Right renal pelvis (tissue), 4 donors: ENCODE measurements at regions not wholly inside any gene's neighbourhood (a gene's known extent, or its start where the extent isn't known, plus 50 kb on each side); places are given as distances from the start of the nearest gene placed in this dataset.

Experiments
- DNase-seq, 4 donors: peaks; one replicate each; pipeline ENCODE4 v3.0.0-alpha.2; 2013; ENCODE audit warnings: low read depth in 4 of 4, low spot score in 3 of 4, missing footprints in 1 of 4

DNA sequence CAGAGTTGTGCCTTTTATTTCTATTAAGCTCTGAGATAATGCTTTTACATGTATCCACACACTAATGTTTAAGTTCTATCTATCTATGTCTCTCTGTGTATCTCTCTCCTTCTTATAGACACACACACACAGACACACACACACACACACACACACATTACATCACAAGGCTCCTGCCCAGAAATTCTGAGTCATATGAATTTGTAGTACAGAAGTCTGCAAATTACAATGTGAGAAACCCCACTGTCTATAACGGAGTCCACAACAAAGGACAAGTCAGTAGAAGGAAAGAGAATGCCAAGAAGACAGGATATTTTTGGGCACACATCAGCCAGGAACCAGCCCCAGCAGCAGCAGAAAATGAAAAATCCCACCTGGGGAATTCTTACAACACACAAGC is 142.4 kb downstream of the EN1 start:
- DNase-seq: no peak

DNA sequence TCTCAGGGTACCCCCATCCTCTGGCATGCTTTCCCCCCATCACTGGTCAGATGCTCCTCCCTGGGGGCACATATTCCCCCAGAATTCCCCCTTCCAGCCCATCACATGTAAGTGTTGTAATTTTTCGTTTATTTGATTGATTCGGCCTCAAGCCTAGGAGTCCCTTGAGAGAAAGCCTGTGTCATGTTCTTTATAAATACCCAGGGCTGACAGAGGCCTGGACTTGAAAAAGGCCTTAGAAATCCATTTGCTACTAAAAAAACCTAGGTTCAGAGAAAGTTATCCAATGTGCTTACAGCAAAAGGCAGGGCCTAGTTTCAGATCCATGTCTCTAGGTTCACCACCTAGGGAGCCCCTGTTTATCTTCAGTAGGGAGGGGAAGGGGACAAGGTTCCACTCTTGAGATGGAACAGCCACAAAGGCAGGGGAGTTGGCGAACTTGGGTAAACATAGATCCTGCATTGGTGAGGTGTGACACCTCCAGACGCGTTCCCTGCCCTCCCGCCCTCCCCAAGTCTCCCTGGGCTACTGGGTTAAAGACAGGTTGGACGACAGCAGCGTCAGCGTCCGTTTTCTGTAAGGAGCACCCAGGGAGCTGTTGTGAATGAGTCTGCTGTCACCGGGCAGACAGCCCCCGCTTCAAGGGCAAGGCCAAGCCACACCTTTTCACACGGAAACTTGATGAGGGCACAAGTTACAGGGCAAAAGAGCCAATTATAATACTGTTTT is 147.8 kb downstream of the EN1 start:
- no peak for DNase-seq

DNA sequence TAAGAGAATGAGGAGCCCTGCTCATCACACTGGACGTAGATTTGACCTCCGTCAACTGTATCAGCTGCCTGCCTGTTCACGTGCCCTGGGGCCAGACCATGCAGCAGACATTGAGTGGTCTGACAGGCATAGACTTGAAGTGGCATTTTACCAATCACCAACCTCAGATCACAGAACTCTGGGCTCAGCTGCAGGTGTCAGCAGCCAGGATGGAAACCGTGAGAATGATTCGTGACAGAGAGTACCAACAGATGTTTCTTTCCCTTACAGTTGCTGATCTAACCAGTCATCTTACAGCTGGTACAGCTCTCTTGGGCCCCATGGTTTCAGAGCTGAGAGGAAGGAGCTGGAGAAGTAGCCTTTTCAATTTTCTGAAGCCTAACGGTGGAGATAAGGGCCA is 148.9 kb downstream of the EN1 start:
- DNase-seq: no peak

DNA sequence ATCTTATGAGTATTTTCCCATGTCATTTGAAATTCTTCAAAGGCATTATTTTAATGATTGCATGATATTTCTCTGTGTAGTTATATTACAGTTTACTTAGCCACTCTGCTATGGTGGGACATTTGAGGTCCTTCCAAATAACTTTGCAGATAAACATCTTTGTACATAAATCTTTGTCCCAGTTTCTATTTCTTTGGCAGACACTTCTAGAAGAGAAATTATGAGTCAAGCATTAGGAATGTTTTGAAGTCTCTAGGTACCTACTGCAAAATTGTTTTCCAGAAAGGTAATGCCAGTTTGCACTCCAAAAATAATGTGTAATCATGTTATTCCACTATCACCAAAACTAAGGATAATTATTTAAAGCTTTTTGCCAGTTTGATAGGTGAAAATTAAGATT is 149.7 kb downstream of the EN1 start:
- no peak for DNase-seq

DNA sequence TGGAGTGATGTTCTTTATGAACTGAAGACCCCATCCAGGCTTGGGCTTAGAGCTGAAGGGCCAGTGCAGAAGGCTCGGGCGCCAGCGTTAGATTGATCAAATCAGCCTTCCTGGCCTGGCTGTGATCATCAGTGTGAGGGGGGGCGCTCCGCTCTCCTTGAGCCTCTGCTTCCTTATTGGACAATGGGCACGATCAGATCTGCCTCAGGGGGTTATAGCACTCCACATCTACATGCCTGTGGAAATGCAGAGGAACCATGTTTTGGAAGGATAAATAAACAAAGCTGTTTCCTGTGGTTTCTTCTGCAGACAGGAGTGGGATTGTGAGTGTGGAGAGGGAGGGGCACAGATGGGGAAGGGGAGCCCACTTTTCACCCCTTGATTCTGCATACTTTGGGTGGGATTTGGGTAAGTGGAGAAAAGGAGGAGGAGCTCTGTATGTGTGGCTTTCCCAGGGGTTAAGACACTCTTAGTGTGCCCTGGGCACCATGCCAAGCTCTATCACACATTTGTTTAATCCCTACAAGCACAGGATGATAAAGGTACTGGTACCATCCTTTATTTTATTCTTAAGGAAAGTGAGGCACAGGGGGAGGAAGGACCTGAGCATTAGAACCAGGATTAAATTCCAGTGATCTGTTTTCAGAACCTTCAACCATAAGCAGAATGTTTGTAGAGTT is 150.5 kb downstream of the EN1 start:
- no peak for DNase-seq

DNA sequence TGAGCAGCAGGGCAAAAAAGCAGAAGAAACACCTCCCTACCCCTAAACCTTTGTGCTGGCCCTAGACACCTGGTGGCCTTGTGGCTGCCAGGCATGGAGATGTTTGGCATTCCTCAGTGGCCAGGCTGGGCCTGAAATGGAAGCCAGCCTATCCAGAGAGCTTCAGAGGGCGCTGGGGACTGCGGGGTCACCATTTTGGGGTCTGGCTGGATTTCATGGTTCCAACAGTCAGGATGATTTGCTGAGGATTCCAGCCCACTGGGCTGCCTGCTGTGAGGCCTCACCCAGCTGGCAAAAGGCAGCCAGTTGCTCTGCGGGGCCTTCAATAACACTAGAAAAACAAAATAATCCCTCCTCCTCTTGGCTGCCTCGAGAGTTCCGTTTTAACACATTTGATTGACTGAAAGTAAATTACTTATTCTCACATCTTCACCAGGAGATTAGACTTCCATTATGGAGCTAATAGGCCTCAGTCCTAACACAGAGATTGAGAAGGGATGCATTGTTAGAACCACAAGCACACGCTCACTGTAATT is 154.1 kb downstream of the EN1 start:
- DNase-seq: no peak

DNA sequence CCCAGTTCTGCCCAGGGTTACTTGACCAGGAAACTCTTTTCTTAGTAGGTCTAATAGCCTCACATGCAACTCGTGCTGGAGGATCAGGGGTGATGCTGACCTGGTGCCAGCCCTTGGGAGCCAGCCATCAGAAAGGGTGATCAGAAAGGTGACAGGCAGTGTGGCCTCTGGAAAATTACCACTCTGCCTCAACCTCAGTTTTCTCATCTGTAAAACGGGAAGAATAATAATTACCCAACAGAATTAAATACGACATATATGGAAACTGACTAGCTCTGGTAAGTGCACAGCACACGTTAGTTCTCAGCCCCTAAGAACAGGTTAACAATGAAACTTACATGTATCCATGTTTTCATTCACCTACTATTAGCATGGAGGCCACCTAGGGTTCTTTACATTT is 157.6 kb downstream of the EN1 start:
- DNase-seq: no peak

DNA sequence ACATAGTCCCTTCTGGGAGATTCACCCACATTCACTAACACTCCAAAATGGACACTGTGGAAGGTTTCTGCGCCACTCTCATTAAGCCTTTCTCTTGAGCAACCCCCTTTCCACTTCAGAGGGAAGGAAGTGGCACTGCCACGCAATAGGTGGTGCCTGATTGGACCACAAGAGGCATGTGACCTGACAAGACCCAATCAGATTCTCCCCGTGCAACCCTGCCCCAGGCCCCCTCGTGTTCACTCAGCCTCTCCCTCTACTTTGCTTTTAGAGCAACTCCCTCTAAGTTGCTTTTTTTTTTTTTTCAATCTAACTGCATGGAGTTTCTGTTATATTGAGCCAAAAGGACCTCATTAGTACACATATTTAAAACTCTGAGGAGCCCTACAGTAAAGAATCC is 158.0 kb downstream of the EN1 start:
- no peak for DNase-seq

DNA sequence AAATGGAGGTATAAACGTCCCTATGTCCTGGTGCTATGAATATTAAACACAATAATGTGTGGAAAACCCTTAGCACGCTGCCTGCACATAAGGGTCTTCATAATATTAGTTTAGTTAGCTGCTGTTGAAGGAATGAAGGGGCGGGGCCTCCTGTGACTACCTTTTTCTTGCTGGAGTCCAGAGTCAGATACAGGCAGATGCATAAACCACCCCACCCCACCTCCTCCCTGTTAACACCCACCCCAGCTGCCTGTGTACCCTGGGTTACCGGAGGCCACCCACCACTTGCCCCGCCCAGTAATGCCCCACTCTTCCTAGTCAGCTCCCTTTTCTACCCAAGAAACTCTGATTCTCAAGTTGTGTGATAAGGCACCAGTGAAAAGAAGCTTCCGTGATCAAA is 158.4 kb downstream of the EN1 start:
- DNase-seq: no peak

DNA sequence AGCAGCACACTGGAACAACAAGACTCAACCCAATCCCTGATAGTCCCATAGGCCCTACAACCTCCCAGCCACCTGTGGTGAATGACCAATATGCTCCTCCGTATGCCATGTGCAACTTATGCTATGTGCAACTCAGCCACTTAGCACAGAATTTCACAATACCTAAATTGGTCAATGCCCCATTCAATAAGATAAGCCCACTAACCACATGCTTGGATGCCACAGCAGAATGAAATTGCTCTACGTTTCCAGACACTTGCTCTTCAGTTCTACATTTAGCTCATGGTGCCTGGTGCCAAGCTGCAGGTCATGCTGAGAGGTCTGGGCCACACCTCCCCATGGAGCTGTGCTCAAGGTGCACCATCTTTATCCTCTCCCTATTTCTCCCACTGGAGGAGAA is 159.8 kb downstream of the EN1 start:
- DNase-seq: no peak

DNA sequence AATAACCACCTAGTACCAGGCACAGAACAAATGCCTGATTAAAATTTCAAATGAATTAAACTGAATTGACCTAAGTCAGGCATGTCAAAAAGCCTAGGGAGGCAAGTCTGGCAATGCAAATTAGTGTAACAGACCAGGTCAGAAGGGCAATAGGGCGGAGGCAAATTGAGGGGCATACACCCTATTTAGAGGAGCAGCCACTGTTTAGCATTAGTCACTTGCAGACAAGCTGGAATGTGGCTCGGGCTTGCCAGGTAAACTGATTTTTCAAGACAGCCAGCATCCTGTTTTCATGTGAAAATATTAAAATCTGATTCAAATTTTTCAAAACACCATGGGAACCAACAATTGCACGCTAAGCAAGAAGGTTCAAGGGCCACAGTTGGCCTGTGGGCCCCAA is 160.3 kb downstream of the EN1 start:
- no peak for DNase-seq

DNA sequence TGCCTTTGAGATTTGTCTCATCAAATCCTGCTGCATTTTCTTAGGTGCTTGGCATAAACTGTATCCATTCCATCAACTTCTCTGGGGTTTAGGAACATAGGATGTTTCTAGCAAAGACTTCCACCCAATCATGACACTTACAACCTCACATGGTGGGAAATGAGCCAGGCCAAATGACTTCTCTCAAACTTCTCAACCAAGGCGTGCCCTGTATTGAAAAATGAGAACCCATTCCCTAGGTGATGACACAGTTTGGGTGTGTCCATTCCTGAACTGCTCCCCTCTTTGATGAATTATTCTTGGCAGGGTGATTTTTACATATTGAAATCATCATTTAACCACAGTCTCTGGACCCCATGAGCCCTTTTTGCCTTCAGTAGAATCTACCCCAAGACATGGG is 161.1 kb downstream of the EN1 start:
- DNase-seq: no peak

DNA sequence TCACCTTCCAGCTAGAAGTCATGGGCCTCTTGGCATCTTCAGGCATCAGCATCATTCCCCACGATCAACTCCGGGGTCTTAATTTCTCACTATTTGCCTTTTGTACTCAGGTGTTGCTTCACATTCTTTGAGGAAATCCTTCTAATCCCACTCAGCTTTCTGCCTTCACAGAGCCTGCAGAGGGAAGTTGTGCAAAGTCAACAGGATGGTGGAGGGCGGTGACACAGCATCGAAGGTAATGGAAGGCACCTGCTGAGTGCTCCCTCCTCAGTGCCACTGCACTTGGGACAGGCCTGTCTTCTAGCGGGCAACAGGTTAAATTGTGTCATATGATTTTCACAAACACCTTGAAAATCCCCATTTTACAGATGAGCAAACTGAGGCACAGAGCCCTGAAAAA is 164.0 kb downstream of the EN1 start:
- no peak for DNase-seq

DNA sequence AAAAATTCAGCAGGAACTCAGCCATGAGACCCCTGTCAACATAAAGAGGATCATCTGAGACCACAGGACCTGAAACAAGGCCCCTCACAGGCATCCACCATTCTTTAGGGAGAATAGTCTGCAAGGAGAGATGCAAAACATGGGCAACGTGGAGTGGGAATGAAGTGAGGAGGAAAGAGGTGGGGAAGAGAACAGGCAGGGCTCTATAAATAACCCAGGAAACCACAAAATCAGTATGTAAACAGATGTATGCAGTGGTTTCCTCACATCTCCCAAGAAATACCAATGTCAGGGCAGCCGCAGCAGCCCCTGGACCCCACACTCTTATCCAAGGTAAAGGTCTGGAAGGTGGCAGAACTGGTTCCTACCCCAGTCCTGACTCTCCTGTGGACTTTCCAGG is 168.5 kb downstream of the EN1 start:
- no peak for DNase-seq

DNA sequence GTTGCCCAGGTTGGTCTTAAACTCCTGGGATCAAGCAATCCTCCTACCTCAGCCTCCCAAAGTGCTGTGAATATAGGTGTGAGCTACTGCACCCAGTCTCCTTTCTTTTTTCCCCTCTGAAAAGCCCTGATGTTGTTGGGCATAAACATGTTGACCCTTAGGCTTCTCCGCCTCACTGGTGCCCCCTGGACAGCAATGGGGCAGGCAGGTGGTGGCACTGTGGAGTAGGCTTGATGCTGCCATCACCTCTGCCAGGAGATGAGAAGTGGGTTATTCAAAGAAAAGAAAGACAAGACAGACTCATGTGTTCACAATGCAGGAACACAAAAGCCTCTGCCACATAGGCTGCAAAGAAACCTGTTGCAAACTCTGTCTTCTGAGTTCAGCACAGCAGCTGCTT is 169.9 kb downstream of the EN1 start:
- no peak for DNase-seq

DNA sequence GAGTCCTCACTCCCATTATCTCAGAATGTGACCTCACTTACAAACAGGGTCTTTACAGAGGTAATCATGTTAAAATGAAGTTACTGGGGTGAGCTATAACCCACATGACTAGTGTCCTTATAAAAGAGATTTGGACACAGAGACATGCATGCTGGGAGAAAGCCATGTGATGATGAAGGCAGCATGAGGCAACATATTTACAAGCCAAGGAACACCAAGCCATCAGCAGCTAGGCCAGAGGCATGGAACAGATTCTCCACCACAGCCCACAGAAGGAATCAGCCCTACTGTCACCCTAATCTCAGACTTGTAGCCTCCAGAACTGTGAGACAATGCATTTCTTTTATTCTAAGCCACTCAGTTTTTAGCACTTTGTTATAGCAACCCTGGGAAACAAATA is 171.9 kb downstream of the EN1 start:
- DNase-seq: no peak

DNA sequence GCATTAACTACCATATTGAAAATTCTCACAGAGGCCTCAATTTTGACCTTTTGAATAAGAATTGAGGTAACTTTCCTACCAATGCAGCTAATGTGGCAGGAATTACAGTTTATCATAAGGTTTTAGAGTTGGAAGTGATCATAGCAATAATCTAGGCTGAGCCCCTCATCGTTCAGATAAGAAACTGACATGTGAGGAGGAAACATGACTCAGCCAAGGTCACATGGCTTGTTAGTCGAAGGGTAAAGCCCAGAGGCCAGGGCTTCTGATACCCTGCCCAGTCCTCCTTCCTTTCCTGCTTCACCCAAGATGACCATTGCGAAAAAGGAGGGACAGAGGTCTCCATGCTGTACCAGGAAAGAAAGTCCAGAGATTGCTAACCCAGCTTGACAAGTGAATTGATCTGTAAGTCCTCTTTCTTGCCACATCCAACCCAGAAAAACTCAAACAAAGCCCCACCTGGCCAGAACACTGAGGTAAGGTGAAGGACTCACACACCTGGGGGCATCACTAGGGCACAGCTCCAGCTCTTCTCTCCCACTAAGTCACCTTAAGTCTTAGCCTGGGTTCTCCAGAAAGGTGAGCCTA is 174.8 kb downstream of the EN1 start:
- no peak for DNase-seq

DNA sequence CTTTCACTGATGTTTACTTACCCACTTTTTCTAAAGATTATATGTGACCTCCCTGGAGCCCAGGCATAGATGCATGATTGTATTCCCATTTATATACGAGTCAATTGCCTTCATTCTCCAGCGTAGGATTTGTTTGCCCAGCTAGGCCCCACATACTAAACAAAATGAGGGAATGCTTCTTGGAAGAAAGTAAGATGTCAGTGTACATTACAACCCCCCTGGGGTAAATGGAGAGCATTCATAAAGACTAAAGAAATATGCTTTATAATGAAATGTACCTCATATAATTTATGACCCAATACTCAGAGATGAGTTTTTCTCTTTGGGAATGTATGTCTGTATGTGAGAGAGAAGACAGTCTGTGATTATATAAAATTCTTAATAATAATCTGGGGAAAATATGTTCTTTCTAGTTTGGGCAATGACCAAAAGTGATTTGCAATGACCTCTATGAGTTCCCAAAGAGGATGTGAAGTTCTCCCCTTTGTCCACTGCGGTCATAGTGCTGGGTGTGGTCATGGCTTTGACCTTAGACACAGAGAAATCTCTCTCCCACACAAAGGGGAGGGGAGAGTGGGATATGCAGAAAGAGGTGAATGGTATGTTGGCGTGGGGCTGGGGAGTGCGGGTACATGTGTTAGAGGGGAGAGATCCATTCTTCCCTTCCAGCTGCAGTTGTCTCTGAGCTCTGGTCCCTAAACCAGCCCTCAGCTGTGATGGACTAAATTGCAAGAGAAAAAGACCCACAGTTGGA is 175.6 kb downstream of the EN1 start:
- DNase-seq: no peak

DNA sequence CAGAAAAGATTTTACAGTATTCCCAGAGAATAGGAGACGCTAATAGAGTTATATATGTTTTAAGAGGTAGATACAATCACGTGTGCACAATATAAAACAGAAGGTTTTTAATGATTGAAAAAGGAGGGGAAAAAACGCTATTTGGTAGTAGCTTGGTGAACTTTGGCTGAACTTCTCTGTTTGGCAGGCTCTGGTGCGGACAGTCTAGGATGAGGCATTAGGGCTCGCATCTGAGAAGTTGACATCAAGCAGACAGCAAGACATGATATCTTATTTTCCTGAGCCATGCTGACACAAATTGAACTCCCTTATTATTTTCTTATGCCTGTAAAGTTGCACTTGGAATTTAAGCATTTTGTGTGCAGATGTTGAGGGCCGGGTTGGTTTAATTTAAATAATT is 176.6 kb downstream of the EN1 start:
- DNase-seq: no peak

DNA sequence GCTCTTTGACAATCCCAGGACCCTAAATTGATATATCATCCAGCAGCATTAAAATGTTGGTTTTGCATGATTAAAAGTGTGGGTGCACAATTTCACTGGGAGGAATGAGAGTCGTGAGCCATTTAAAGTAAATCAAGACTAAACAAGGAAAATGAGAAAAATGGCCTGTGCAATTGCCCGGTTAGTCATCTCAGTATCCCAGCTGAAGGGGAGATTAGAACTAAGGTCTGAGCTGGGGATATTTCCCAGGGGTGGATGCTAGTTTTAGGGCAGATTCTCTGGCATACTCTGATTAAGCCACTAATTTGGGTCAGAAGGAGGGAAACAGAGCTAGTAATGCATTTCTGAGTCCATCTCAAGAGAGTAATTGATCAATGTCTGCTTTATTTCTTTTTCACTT is 177.2 kb downstream of the EN1 start:
- no peak for DNase-seq

DNA sequence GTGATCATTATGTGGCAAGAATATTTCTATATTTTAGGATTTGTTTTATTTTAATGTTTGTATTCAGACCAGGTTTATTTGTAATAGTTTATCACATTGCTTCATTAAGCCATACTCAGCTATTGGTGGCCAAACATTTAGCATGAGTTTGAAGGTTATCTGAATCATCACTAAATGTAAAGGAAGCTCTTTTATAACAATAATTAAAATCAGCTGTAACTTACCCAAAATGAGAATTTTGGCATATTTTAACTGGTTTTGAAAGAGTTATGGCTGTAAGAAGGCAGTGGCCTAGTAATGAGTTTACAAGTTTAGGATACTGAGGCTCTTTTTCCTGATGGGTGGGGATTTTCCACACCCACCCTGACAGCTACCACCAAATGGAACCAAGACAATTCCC is 177.8 kb downstream of the EN1 start:
- DNase-seq: no peak
